ENCODE measurements at regions not wholly inside any gene's neighbourhood (a gene's known extent, or its start where the extent isn't known, plus 50 kb on each side); places are given as distances from the start of the nearest gene placed in this dataset.

GRCh38 chr20:61047515-61047914, 204.5 kb upstream of the CDH4 start:
- no peak for DNase-seq (ENCODE audit: low spot score)

GRCh38 chr20:61048302-61048701, 203.8 kb upstream of the CDH4 start:
- no peak for DNase-seq (ENCODE audit: low spot score)

GRCh38 chr20:61049684-61050083, 202.4 kb upstream of the CDH4 start:
- DNase-seq (ENCODE audit: low spot score) = no peak

GRCh38 chr20:61050336-61050890, 201.6 kb upstream of the CDH4 start:
- DNase-seq (ENCODE audit: low spot score) = no peak

GRCh38 chr20:61052195-61052750, 199.8 kb upstream of the CDH4 start:
- no peak for DNase-seq (ENCODE audit: low spot score)

GRCh38 chr20:61052776-61053442, 199.2 kb upstream of the CDH4 start:
- DNase-seq (ENCODE audit: low spot score) = no peak

GRCh38 chr20:61053487-61053886, 198.6 kb upstream of the CDH4 start:
- no peak for DNase-seq (ENCODE audit: low spot score)

- no peak for DNase-seq (ENCODE audit: low spot score)
These were observed 198.2 kb upstream of the CDH4 start for GRCh38 chr20:61053889-61054288.

GRCh38 chr20:61054411-61054810, 197.7 kb upstream of the CDH4 start:
- DNase-seq (ENCODE audit: low spot score) = no peak

- DNase-seq (ENCODE audit: low spot score) = no peak
These were observed 196.7 kb upstream of the CDH4 start for GRCh38 chr20:61055180-61056010.

GRCh38 chr20:61056116-61056515, 195.9 kb upstream of the CDH4 start:
- DNase-seq (ENCODE audit: low spot score) = no peak

- DNase-seq (ENCODE audit: low spot score) = no peak
These were observed 195.2 kb upstream of the CDH4 start for GRCh38 chr20:61056627-61057442.

- DNase-seq (ENCODE audit: low spot score) = no peak
These were observed 194.5 kb upstream of the CDH4 start for GRCh38 chr20:61057443-61058121.

GRCh38 chr20:61061981-61062380, 190.1 kb upstream of the CDH4 start:
- no peak for DNase-seq (ENCODE audit: low spot score)

- DNase-seq (ENCODE audit: low spot score) = no peak
These were observed 186.2 kb upstream of the CDH4 start for GRCh38 chr20:61065853-61066252.

- no peak for DNase-seq (ENCODE audit: low spot score)
These were observed 185.5 kb upstream of the CDH4 start for GRCh38 chr20:61066526-61066925.

GRCh38 chr20:61067221-61067620, 184.8 kb upstream of the CDH4 start:
- no peak for DNase-seq (ENCODE audit: low spot score)

- DNase-seq (ENCODE audit: low spot score) = no peak
These were observed 179.7 kb upstream of the CDH4 start for GRCh38 chr20:61072398-61072797.

- DNase-seq (ENCODE audit: low spot score) = no peak
These were observed 178.7 kb upstream of the CDH4 start for GRCh38 chr20:61073376-61073775.

- DNase-seq (ENCODE audit: low spot score) = no peak
These were observed 169.3 kb upstream of the CDH4 start for GRCh38 chr20:61082720-61083119.

GRCh38 chr20:61083431-61083830, 168.6 kb upstream of the CDH4 start:
- DNase-seq (ENCODE audit: low spot score) = no peak

GRCh38 chr20:61086031-61086430, 166.0 kb upstream of the CDH4 start:
- no peak for DNase-seq (ENCODE audit: low spot score)

Measured in GM03348 (cell line).